HEK293T (cell line): ENCODE measurements at regions not wholly inside any gene's neighbourhood (a gene's known extent, or its start where the extent isn't known, plus 50 kb on each side); places are given as distances from the start of the nearest gene placed in this dataset.
"Not testable (repeated sequence)": the region's sequence is repeated elsewhere in the genome, so short reads cannot be mapped to it uniquely, and the experiment has no call there.

Source experiments
- CTCF ChIA-PET: fragments of 350-600 bp; formaldehyde crosslinking; extraction: SDS; loops from one replicate; lab custom pipeline; 2021; ENCODE audit warnings: antibody characterized with exemption, inconsistent platforms; lab: Yijun Ruan, JAX
- POLR2A ChIA-PET: fragments of 350-600 bp; formaldehyde crosslinking; extraction: SDS; loops from one replicate; lab custom pipeline; 2020; ENCODE audit warnings: antibody characterized with exemption, inconsistent platforms; lab: Yijun Ruan, JAX
- DNase-seq: peaks from one replicate; pipeline ENCODE4 v3.0.0; 2012; ENCODE audit warnings: mixed read lengths; ENCODE audit errors: extremely low spot score
- ARNT ChIP-seq: fragments of 450-650 bp; IDR thresholded peaks from 2 replicates; pipeline ENCODE4 v1.6.1; 2017; ENCODE audit warnings: mild to moderate bottlenecking
- BHLHE40 ChIP-seq: fragments of 450-650 bp; IDR thresholded peaks from 2 replicates; pipeline ENCODE4 v1.6.1; 2016; ENCODE audit warnings: mild to moderate bottlenecking, moderate library complexity, borderline replicate concordance
- CTBP1 ChIP-seq: fragments of 450-650 bp; IDR thresholded peaks from 2 replicates; pipeline ENCODE4 v1.6.1; 2016; ENCODE audit warnings: borderline replicate concordance
- ELF4 ChIP-seq: fragments of 450-650 bp; IDR thresholded peaks from 2 replicates; pipeline ENCODE4 v1.6.1; 2017; ENCODE audit warnings: antibody characterized with exemption
- FOXA1 ChIP-seq: fragments of 450-650 bp; IDR thresholded peaks from 2 replicates; pipeline ENCODE4 v1.6.1; 2016; ENCODE audit warnings: mild to moderate bottlenecking
- FOXK2 ChIP-seq: fragments of 450-650 bp; IDR thresholded peaks from 2 replicates; pipeline ENCODE4 v1.6.1; 2016; ENCODE audit warnings: mild to moderate bottlenecking
- FOXM1 ChIP-seq: fragments of 450-650 bp; IDR thresholded peaks from 2 replicates; pipeline ENCODE4 v1.6.1; 2017; ENCODE audit warnings: mild to moderate bottlenecking, borderline replicate concordance
- HDGF ChIP-seq: fragments of 450-650 bp; IDR thresholded peaks from 2 replicates; pipeline ENCODE4 v1.6.1; 2017; ENCODE audit warnings: antibody characterized with exemption, borderline replicate concordance
- L3MBTL2 ChIP-seq: fragments of 450-650 bp; conservative IDR thresholded peaks from 2 replicates; pipeline ENCODE4 v1.6.1; 2016; ENCODE audit warnings: mild to moderate bottlenecking
- LEF1 ChIP-seq: fragments of 450-650 bp; IDR thresholded peaks from 2 replicates; pipeline ENCODE4 v1.6.1; 2017; ENCODE audit warnings: mild to moderate bottlenecking, borderline replicate concordance
- NFRKB ChIP-seq: fragments of 450-650 bp; IDR thresholded peaks from 2 replicates; pipeline ENCODE4 v1.6.1; 2016; ENCODE audit warnings: mild to moderate bottlenecking, moderate library complexity
- SP1 ChIP-seq: fragments of 450-650 bp; IDR thresholded peaks from 2 replicates; pipeline ENCODE4 v1.6.1; 2017
- SUZ12 ChIP-seq: fragments of 450-650 bp; IDR thresholded peaks from 2 replicates; pipeline ENCODE4 v1.6.1; 2016; ENCODE audit warnings: mild to moderate bottlenecking
- TARDBP ChIP-seq: fragments of 450-650 bp; IDR thresholded peaks from 2 replicates; pipeline ENCODE4 v1.6.1; 2016
- ZNF384 ChIP-seq: fragments of 450-650 bp; IDR thresholded peaks from 2 replicates; pipeline ENCODE4 v1.6.1; 2016
- TF ChIP-seq, protein P1 (sequence below): fragments of 450-650 bp; IDR thresholded peaks from 2 replicates; pipeline ENCODE4 v1.6.1; 2016

DNA sequence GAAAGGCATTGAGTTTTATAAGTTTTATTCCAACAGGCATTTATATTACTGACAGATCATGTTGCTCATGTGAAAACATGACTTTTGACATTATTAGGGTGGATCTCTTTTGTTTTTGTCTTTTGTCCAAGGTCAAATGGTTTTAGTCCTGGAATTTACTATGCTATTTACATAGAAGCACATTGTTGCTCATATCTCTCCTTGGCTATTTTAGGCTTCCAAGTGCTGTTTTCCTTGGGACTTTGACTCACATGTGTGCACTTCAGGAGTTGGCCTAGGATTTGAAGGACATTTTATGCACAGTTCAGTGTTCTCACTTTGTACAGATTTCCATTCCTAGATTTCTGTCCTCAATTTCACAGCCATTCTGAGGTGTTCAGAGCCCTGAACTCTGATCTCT is 225.7 kb downstream of the PYDC2 start:
- TF ChIP-seq BHLHE40: no peak
- no peak for TF ChIP-seq TARDBP
- TF ChIP-seq NFRKB: no peak
- TF ChIP-seq, protein P1, sequence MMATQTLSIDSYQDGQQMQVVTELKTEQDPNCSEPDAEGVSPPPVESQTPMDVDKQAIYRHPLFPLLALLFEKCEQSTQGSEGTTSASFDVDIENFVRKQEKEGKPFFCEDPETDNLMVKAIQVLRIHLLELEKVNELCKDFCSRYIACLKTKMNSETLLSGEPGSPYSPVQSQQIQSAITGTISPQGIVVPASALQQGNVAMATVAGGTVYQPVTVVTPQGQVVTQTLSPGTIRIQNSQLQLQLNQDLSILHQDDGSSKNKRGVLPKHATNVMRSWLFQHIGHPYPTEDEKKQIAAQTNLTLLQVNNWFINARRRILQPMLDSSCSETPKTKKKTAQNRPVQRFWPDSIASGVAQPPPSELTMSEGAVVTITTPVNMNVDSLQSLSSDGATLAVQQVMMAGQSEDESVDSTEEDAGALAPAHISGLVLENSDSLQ: no peak
- TF ChIP-seq FOXA1: no peak
- TF ChIP-seq FOXK2: no peak
- no peak for TF ChIP-seq CTBP1
- no peak for TF ChIP-seq L3MBTL2
- no peak for TF ChIP-seq ARNT
- no peak for TF ChIP-seq HDGF
- TF ChIP-seq FOXM1: no peak
- no peak for TF ChIP-seq SUZ12
- no peak for TF ChIP-seq SP1
- ChIA-PET CTCF (no interaction called here), POLR2A (no interaction called here)
- no peak for DNase-seq

DNA sequence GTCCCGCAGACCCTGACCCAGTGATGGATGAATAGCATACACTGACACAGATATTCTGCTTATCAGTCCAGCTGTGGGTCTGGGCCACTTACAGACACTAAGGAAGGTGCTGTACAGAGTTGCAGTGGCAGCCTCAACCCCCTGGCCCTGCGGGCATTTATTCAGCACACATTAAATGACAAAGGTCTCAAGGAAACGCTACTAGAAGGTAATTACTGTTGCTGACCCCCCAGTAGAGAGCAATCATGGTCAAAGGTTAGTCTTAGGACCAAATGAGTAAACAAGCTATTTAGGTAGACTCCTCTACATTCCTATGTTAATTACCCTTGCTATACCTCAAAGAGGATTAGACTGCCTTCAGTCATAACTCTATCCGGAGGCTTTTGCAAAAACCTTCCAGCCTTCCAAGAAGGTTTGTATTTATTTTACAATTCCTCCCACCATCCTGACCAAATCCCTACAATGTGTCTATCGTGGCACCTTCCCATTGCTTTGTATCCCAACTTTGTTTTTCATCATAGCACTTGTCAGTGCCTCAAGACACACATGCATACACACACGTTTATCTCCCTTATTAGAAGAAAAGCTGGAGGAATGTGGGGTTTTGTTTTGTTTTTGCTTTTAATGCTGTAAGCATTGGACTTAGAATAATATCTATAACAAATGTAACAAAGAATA is 227.9 kb downstream of the PYDC2 start:
- ChIA-PET CTCF (interaction anchor here (0.6 kb wide), 1 partner anchor 179 kb away, joined by 3 read pairs; no protein-coding TSS in a partner anchor), POLR2A (no interaction called here)
- TF ChIP-seq ELF4: no peak
- TF ChIP-seq L3MBTL2: no peak
- no peak for TF ChIP-seq LEF1
- TF ChIP-seq FOXA1: no peak
- no peak for TF ChIP-seq HDGF
- no peak for TF ChIP-seq FOXK2
- no peak for TF ChIP-seq ARNT
- TF ChIP-seq SUZ12: no peak
- no peak for TF ChIP-seq SP1
- TF ChIP-seq TARDBP: no peak
- TF ChIP-seq, protein P1: no peak
- TF ChIP-seq CTBP1: no peak
- no peak for TF ChIP-seq FOXM1
- no peak for DNase-seq

DNA sequence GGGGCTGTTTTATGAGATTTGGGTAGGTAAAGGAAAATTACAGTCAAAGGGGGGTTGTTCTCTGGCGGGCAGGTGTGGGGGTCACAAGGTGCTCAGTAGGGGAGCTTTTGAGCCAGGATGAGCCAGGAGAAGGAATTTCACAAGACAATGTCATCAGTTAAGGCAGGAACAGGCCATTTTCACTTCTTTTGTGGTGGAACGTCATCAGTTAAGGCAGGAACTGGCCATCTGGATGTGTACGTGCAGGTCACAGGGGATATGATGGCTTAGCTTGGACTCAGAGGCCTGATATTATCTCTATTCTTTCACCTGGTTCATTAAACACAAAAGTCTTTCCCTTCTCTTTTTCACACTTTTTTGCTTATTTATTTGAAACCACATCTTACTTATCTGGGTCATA is 230.2 kb downstream of the PYDC2 start:
- POLR2A ChIA-PET, CTCF ChIA-PET, DNase-seq: not testable (repeated sequence)

DNA sequence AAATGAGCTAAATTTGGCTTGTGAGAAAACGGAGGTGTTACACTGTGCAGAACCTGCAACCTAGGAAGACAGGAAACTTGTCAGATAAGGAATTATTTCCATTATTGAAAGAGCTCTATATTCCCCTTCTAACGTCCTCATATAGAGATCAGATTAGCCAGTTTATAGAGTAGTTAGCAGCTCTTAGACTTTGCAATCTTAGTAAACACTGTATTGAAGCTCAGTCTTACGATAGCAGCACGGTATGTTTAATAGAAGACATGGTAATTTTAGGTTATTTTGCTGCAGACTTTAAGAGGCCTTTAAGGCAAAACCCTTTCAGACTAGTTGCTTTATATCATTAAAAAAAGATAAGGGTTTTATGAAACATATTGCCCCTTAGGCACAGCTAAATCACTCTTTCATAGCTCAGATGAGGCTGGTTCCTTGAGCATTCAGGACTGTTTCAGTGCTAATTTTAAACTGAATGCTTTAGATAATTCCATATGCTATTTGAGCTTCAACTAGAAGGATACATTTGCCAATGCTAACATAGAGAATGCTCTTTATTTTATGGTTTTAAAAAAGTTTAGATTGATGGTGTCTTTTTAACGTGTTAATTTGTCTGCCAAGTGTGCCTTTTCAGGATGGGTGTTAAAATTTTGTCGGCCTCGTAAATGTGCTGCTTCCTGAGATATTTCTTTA is 234.3 kb downstream of the PYDC2 start:
- ChIA-PET CTCF (no interaction called here), POLR2A (no interaction called here)
- no peak for TF ChIP-seq ZNF384
- no peak for TF ChIP-seq HDGF
- no peak for TF ChIP-seq LEF1
- no peak for DNase-seq

DNA sequence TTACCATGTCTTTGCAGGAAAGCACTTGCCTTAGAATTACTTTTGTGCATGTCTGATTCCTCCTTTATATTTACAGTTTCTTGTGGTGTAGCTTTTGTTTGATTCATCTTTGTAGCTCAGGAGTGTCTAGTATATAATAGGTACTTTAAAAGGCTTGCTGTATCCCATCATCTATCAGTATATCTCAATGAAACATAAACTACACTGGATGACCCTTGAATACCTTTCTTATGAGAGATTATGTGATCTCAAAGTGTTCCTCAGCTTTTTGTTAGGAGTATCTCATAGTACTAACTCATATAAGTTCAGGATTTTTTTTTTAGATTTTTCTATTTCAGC is 234.8 kb downstream of the PYDC2 start:
- DNase-seq: no peak
- ChIA-PET CTCF (no interaction called here), POLR2A (no interaction called here)
- TF ChIP-seq FOXM1: no peak
- TF ChIP-seq FOXA1: no peak
- TF ChIP-seq CTBP1: no peak
- no peak for TF ChIP-seq SUZ12
- TF ChIP-seq HDGF: no peak
- no peak for TF ChIP-seq TARDBP
- TF ChIP-seq ZNF384: no peak
- no peak for TF ChIP-seq NFRKB
- no peak for TF ChIP-seq ELF4
- TF ChIP-seq L3MBTL2: no peak

DNA sequence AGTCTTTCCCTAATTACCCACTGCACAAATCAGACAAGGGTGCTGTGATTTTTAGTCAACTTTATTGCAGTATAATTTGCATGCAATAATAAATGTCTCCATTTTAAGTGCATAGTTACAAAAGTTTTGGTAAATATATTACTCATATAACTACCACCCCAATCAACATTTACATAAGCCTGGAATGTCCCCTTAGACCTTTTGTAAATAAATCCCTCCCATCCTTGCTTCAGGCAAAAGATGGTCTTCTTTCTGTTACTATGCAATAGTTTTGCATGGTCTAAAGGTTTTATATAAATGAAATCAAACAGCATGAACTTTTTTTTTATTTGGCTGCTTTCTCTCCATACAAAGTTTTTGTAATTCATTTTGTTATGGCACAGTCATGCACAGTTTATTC is 235.4 kb downstream of the PYDC2 start:
- CTCF ChIA-PET: no interaction called here
- TF ChIP-seq CTBP1 (no peak), ZNF384 (no peak), BHLHE40 (no peak), HDGF (no peak), FOXA1 (no peak), SP1 (no peak), ELF4 (no peak), ARNT (no peak), TARDBP (no peak), NFRKB (no peak), L3MBTL2 (no peak), FOXM1 (no peak), SUZ12 (no peak), FOXK2 (no peak), LEF1 (no peak)
- TF ChIP-seq, protein P1: no peak
- POLR2A ChIA-PET: no interaction called here
- no peak for DNase-seq
